Activated T-cell treated with anti-CD3 and anti-CD28 coated beads, Interleukin-2, amount 50 U/mL, for 48 hours (primary cell): ENCODE measurements at regions not wholly inside any gene's neighbourhood (a gene's known extent, or its start where the extent isn't known, plus 50 kb on each side); places are given as distances from the start of the nearest gene placed in this dataset.
"Not testable (repeated sequence)": the region's sequence is repeated elsewhere in the genome, so short reads cannot be mapped to it uniquely, and the experiment has no call there.

ENCODE experiments used
- DNase-seq, 2 experiments: peaks; one replicate each; pipeline ENCODE4 v3.0.0-alpha.2; 2020

- DNase-seq: no peak
These were observed 70.8 kb upstream of the HMGXB4 start for GRCh38 chr22:35186492-35186891.

- DNase-seq: not testable (repeated sequence)
These were observed 68.4 kb upstream of the HMGXB4 start for GRCh38 chr22:35188930-35189329.

- no peak for DNase-seq
These were observed 67.7 kb upstream of the HMGXB4 start for GRCh38 chr22:35189559-35189958.

GRCh38 chr22:35191412-35191811, 65.9 kb upstream of the HMGXB4 start:
- no peak for DNase-seq

GRCh38 chr22:35192129-35192918, 65.0 kb upstream of the HMGXB4 start:
- DNase-seq: no peak

GRCh38 chr22:35195226-35195625, 62.1 kb upstream of the HMGXB4 start:
- no peak for DNase-seq

GRCh38 chr22:35195821-35196220, 61.5 kb upstream of the HMGXB4 start:
- no peak for DNase-seq

GRCh38 chr22:35197071-35197470, 60.2 kb upstream of the HMGXB4 start:
- DNase-seq: no peak

- DNase-seq: no peak
These were observed 59.4 kb upstream of the HMGXB4 start for GRCh38 chr22:35197886-35198285.

GRCh38 chr22:35198738-35199137, 58.6 kb upstream of the HMGXB4 start:
- DNase-seq: no peak

GRCh38 chr22:35202376-35202775, 54.9 kb upstream of the HMGXB4 start:
- DNase-seq: no peak

- no peak for DNase-seq
These were observed 53.7 kb upstream of the HMGXB4 start for GRCh38 chr22:35203583-35203982.

- no peak for DNase-seq
These were observed 52.2 kb upstream of the HMGXB4 start for GRCh38 chr22:35204807-35205775.

- no peak for DNase-seq
These were observed 51.3 kb upstream of the HMGXB4 start for GRCh38 chr22:35205961-35206360.

- DNase-seq: no peak
These were observed 50.4 kb upstream of the HMGXB4 start for GRCh38 chr22:35206889-35207288.
